WI38 (cell line): ENCODE measurements at regions not wholly inside any gene's neighbourhood (a gene's known extent, or its start where the extent isn't known, plus 50 kb on each side); places are given as distances from the start of the nearest gene placed in this dataset.

Source experiments
- H3K4me3 ChIP-seq: 2 replicates; pipeline ENCODE4 v1.5.1; 2011; ENCODE audit warnings: low read depth, mild to moderate bottlenecking, control low read depth, low read length
- CTCF ChIP-seq: IDR thresholded peaks from 2 replicates; pipeline ENCODE4 v1.5.1; 2012; ENCODE audit warnings: low read depth, mild to moderate bottlenecking, control low read depth, low read length

- H3K4me3 ChIP-seq: no peak overlapping the region
Measured at GRCh38 chr18:67300498-67300897, 216.0 kb downstream of the DSEL start.

GRCh38 chr18:67292814-67293213, 223.7 kb downstream of the DSEL start:
- TF ChIP-seq CTCF: no peak
- H3K4me3 ChIP-seq: no peak overlapping the region

More at GRCh38 chr18:67300498-67300897, 216.0 kb downstream of the DSEL start:
- no peak for TF ChIP-seq CTCF

- no peak overlapping the region for H3K4me3 ChIP-seq
- no peak for TF ChIP-seq CTCF
Measured at GRCh38 chr18:67290421-67290820, 226.1 kb downstream of the DSEL start.

GRCh38 chr18:67285583-67285982, 230.9 kb downstream of the DSEL start:
- no peak overlapping the region for H3K4me3 ChIP-seq
- no peak for TF ChIP-seq CTCF

- TF ChIP-seq CTCF: no peak
- no peak overlapping the region for H3K4me3 ChIP-seq
Measured at GRCh38 chr18:67282796-67283195, 233.7 kb downstream of the DSEL start.

- no peak for TF ChIP-seq CTCF
Measured at GRCh38 chr18:67281746-67282145, 234.8 kb downstream of the DSEL start.

GRCh38 chr18:67280486-67281242, 235.9 kb downstream of the DSEL start:
- no peak overlapping the region for H3K4me3 ChIP-seq
- TF ChIP-seq CTCF: no peak

More at GRCh38 chr18:67281746-67282145, 234.8 kb downstream of the DSEL start:
- H3K4me3 ChIP-seq: no peak overlapping the region
